Activated naive CD8-positive, alpha-beta T cell treated with anti-CD3 and anti-CD28 coated beads, Interleukin-2, amount 10 ng/mL, durations not matched to agents 7 days and 5 days (primary cell): ENCODE measurements at regions not wholly inside any gene's neighbourhood (a gene's known extent, or its start where the extent isn't known, plus 50 kb on each side); places are given as distances from the start of the nearest gene placed in this dataset.

Experiments
- ATAC-seq: fragments of 150-1000 bp; cut with Tn5 transposase; one replicate; pipeline ENCODE4 v1.10.0; 2021; ENCODE audit warnings: low read depth, moderate library complexity
- POLR2A ChIA-PET: fragments of 350-600 bp; sonication (Branson Sonifier 250); formaldehyde crosslinking; loops from one replicate; lab custom pipeline; 2021; ENCODE audit warnings: antibody characterized with exemption; lab: Charles Lee
- DNase-seq: peaks from one replicate; pipeline ENCODE4 v3.0.0; 2021
- H3K27ac Mint-ChIP-seq: one replicate; pipeline ENCODE4 v1.8.0; 2022; ENCODE audit warnings: mild to moderate bottlenecking, mixed read lengths
- H3K27me3 Mint-ChIP-seq: one replicate; pipeline ENCODE4 v1.8.0; 2022; ENCODE audit warnings: mild to moderate bottlenecking, moderate library complexity, mixed read lengths
- H3K36me3 Mint-ChIP-seq: one replicate; pipeline ENCODE4 v1.8.0; 2021; ENCODE audit warnings: mild to moderate bottlenecking, mixed read lengths
- H3K4me1 Mint-ChIP-seq: one replicate; pipeline ENCODE4 v1.8.0; 2021; ENCODE audit warnings: mixed read lengths
- H3K4me3 Mint-ChIP-seq: one replicate; pipeline ENCODE4 v1.8.0; 2022; ENCODE audit warnings: mild to moderate bottlenecking, moderate library complexity, mixed read lengths
- H3K9me3 Mint-ChIP-seq: one replicate; pipeline ENCODE4 v1.8.0; 2021; ENCODE audit warnings: mixed read lengths

GRCh38 chr17:79150035-79150733, 75.6 kb downstream of the ENGASE start:
- Mint-ChIP-seq H3K4me3 (no peak overlapping the region), H3K9me3 (no peaks in the 10 kb centered on the region), H3K27ac (no peak overlapping the region), H3K4me1 (no peaks in the 10 kb centered on the region), H3K36me3 (no peaks in the 10 kb centered on the region), H3K27me3 (peaks cover 2% of the 10 kb centered on the region)
- no peak for ATAC-seq
- no peak for DNase-seq
- POLR2A ChIA-PET, result no interaction called here

GRCh38 chr17:79148584-79148983, 74.0 kb downstream of the ENGASE start:
- Mint-ChIP-seq H3K4me3 (no peak overlapping the region), H3K27ac (no peak overlapping the region), H3K9me3 (no peaks in the 10 kb centered on the region), H3K4me1 (no peaks in the 10 kb centered on the region), H3K27me3 (peaks cover 2% of the 10 kb centered on the region), H3K36me3 (no peaks in the 10 kb centered on the region)
- no peak for ATAC-seq
- POLR2A ChIA-PET, result no interaction called here
- DNase-seq, result no peak

- Mint-ChIP-seq H3K4me1 (no peaks in the 10 kb centered on the region), H3K27me3 (peaks cover 2% of the 10 kb centered on the region), H3K4me3 (no peak overlapping the region), H3K27ac (no peak overlapping the region), H3K36me3 (no peaks in the 10 kb centered on the region), H3K9me3 (no peaks in the 10 kb centered on the region)
- ATAC-seq (no peak), DNase-seq (no peak)
- POLR2A ChIA-PET, result no interaction called here
Measured at GRCh38 chr17:79147746-79148506, 73.3 kb downstream of the ENGASE start.

- Mint-ChIP-seq H3K36me3 (no peaks in the 10 kb centered on the region), H3K9me3 (no peaks in the 10 kb centered on the region), H3K4me3 (no peak overlapping the region), H3K27ac (no peak overlapping the region), H3K4me1 (no peaks in the 10 kb centered on the region), H3K27me3 (peaks cover 3% of the 10 kb centered on the region)
- POLR2A ChIA-PET, result no interaction called here
- DNase-seq, result no peak
- no peak for ATAC-seq
Measured at GRCh38 chr17:79146562-79146961, 71.9 kb downstream of the ENGASE start.

- Mint-ChIP-seq H3K4me3 (no peak overlapping the region), H3K36me3 (no peaks in the 10 kb centered on the region), H3K4me1 (no peaks in the 10 kb centered on the region), H3K27ac (no peak overlapping the region), H3K27me3 (peaks cover 1% of the 10 kb centered on the region), H3K9me3 (no peaks in the 10 kb centered on the region)
- ATAC-seq (no peak), DNase-seq (no peak)
- POLR2A ChIA-PET, result no interaction called here
Measured at GRCh38 chr17:79145548-79145947, 70.9 kb downstream of the ENGASE start.

- DNase-seq (no peak), ATAC-seq (no peak)
- Mint-ChIP-seq H3K36me3 (no peaks in the 10 kb centered on the region), H3K27ac (no peak overlapping the region), H3K27me3 (peaks cover 1% of the 10 kb centered on the region), H3K9me3 (no peaks in the 10 kb centered on the region), H3K4me1 (no peaks in the 10 kb centered on the region), H3K4me3 (no peak overlapping the region)
- POLR2A ChIA-PET, result no interaction called here
Measured at GRCh38 chr17:79144133-79144532, 69.5 kb downstream of the ENGASE start.

GRCh38 chr17:79142375-79142774, 67.8 kb downstream of the ENGASE start:
- POLR2A ChIA-PET, result no interaction called here
- Mint-ChIP-seq H3K4me1 (no peaks in the 10 kb centered on the region), H3K36me3 (no peaks in the 10 kb centered on the region), H3K9me3 (peaks cover 6% of the 10 kb centered on the region), H3K4me3 (no peak overlapping the region), H3K27ac (no peak overlapping the region), H3K27me3 (peaks cover 1% of the 10 kb centered on the region)
- DNase-seq, result no peak
- ATAC-seq, result no peak

- Mint-ChIP-seq H3K4me3 (no peak overlapping the region), H3K4me1 (no peaks in the 10 kb centered on the region), H3K27me3 (peaks cover 1% of the 10 kb centered on the region), H3K27ac (no peak overlapping the region), H3K9me3 (peaks cover 6% of the 10 kb centered on the region), H3K36me3 (no peaks in the 10 kb centered on the region)
- DNase-seq, result no peak
- POLR2A ChIA-PET, result no interaction called here
- ATAC-seq, result no peak
Measured at GRCh38 chr17:79141578-79142355, 67.1 kb downstream of the ENGASE start.

GRCh38 chr17:79138826-79139225, 64.2 kb downstream of the ENGASE start:
- H3K27ac Mint-ChIP-seq, result no peak overlapping the region
- H3K9me3 Mint-ChIP-seq, result peaks cover 6% of the 10 kb centered on the region
- no peak for DNase-seq
- ATAC-seq, result no peak
- no peaks in the 10 kb centered on the region for H3K36me3 Mint-ChIP-seq
- H3K27me3 Mint-ChIP-seq, result peaks cover 1% of the 10 kb centered on the region
- no peaks in the 10 kb centered on the region for H3K4me1 Mint-ChIP-seq
- POLR2A ChIA-PET, result no interaction called here
- H3K4me3 Mint-ChIP-seq, result no peak overlapping the region

- Mint-ChIP-seq H3K27ac (no peak overlapping the region), H3K36me3 (no peaks in the 10 kb centered on the region), H3K4me1 (no peaks in the 10 kb centered on the region), H3K4me3 (no peak overlapping the region), H3K9me3 (peaks cover 6% of the 10 kb centered on the region), H3K27me3 (peaks cover 1% of the 10 kb centered on the region)
- DNase-seq (no peak), ATAC-seq (no peak)
- POLR2A ChIA-PET, result no interaction called here
Measured at GRCh38 chr17:79137789-79138165, 63.2 kb downstream of the ENGASE start.

GRCh38 chr17:79137015-79137788, 62.6 kb downstream of the ENGASE start:
- DNase-seq (no peak), ATAC-seq (no peak)
- H3K4me3 Mint-ChIP-seq, result no peak overlapping the region
- H3K4me1 Mint-ChIP-seq, result no peaks in the 10 kb centered on the region
- H3K27ac Mint-ChIP-seq, result no peak overlapping the region
- POLR2A ChIA-PET, result no interaction called here
- no peaks in the 10 kb centered on the region for H3K36me3 Mint-ChIP-seq
- H3K9me3 Mint-ChIP-seq, result peaks cover 6% of the 10 kb centered on the region
- peaks cover 1% of the 10 kb centered on the region for H3K27me3 Mint-ChIP-seq

GRCh38 chr17:79136596-79136995, 62.0 kb downstream of the ENGASE start:
- Mint-ChIP-seq H3K27me3 (no peaks in the 10 kb centered on the region), H3K4me1 (no peaks in the 10 kb centered on the region), H3K4me3 (no peak overlapping the region), H3K9me3 (peaks cover 6% of the 10 kb centered on the region), H3K27ac (no peak overlapping the region), H3K36me3 (no peaks in the 10 kb centered on the region)
- POLR2A ChIA-PET, result no interaction called here
- ATAC-seq, result no peak
- no peak for DNase-seq
